Stimulated activated CD8-positive, alpha-beta memory T cell treated with anti-CD3 and anti-CD28 coated beads, Interleukin-12 subunit alpha, Interleukin-12 subunit beta, amount 100 ng/mL, for 24 hours (primary cell): ENCODE measurements at regions not wholly inside any gene's neighbourhood (a gene's known extent, or its start where the extent isn't known, plus 50 kb on each side); places are given as distances from the start of the nearest gene placed in this dataset.
"Not testable (repeated sequence)": the region's sequence is repeated elsewhere in the genome, so short reads cannot be mapped to it uniquely, and the experiment has no call there.

Experiments
- DNase-seq: peaks from one replicate; pipeline ENCODE4 v3.0.0-alpha.2; 2020; ENCODE audit errors: extremely low read depth

DNA sequence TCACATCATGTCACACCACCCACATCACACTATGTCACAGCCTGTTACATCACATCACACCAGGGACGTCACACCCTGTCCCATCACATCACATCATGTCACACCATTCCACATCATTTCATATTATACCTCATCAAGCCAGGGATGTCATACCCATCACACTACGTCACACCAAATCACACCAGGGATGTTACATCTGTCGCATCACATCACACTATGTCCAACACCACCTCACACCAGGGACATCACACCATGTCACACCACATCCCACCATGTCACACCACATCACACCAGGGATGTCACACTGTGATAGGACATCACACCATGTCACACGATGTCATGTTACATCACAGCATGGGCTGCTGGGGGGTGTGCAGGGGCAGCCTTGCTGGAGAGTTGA, 110.6 kb downstream of the TMEM121 start:
- no peak for DNase-seq

DNA sequence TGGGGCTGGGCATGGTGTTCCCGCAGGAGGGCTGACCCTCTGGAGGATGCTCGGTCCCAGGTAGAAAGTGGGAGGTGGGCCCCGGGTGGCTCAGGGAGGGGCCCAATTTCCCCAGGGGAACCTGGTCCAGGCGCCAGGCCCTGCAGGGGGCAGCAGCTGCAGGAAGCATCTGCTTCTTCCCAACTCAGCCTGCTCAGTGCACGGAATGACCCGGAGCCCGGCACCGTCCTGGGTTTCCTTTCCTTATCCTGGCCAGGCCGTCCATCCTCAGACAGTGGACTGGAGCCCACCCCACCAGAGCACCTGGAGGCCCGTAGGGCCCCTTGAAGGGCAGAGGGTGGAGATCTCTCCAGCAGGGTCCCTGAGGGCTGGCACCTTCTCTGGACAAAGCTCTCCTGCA, 111.0 kb downstream of the TMEM121 start:
- not testable (repeated sequence) for DNase-seq

DNA sequence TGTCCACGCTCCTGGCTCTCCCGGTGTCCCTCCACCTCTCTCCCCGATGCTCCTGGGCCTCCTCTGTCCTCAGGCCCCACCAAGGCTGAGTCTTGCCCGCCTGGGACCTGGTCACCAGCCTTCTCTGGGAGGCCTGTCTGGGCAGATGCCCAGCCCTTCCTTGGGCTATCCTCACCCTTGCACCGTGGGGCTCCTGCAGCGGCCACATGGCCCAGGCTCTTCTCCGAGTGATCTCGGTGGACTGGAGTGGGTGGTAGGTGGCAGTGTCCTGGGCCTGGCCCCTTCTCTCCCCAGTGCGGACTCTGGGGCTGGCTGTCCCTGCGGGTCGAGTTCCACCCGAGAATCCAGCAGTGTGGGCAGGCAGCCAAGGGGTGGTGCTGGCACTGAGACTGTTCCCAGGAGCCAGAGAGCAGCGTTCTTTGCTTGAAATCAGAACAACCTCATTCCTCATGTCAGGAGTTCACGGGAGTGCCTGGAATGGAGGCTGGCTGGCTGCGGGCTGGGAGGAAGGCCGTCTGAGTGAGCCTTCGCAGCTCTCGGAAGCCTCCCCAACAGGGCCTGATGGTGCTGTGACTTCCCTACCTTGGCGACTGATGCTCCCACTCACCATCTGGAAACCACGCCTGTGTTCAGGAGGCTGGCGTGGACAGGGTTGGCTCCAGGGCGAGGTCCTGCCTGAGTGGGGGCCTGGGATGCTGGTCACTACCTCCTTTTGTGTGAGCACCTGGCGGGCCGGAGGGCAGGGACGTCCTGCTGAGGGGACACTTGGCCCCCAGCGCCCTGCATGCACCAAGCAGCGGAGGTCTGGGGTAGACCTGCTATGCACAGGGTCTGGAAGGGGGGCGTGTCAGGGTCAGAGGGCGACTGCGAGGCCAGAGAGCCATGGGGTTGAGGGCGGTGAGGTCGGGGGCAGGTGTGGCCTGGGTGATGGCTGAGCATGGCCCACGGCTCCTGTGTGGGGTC, 113.9 kb downstream of the TMEM121 start:
- not testable (repeated sequence) for DNase-seq

DNA sequence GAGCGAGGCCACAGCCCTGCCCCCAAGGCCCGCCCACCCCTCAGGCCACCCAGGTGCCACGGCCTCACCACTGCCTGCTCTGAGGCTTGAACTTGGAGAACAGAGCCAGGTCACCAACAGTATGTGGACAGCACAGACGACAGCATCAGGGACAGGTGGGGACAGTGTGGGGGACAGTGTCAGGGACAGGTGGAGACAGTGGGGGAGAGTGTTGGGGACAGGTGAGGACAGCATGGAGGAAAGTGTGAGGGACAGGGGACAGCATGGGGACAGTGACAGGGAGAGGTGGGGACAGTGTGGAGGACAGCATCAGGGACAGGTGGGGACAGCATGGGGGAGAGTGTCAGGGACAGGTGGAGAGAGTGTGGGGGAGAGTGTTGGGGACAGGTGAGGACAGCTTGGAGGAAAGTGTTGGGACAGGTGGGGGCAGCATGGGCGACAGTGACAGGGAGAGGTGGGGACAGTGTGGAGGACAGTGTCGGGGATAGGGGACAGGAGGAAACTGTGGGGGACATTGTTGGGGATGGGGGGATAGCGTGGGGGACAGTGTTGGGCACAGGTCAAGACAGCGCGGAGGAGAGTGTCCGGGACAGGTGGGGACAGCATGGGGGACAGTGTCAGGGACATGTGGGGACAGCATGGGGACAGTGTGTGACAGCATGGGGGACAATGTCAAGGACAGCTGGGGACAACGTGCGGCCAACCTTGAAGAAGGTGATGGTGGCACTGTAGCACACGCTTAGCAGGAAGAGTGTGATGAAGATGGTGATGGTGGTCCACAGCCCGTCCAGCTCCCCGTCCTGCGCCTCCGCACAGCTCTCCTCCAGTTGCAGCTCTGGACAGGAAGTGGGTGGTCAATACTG, 114.9 kb downstream of the TMEM121 start:
- no peak for DNase-seq

DNA sequence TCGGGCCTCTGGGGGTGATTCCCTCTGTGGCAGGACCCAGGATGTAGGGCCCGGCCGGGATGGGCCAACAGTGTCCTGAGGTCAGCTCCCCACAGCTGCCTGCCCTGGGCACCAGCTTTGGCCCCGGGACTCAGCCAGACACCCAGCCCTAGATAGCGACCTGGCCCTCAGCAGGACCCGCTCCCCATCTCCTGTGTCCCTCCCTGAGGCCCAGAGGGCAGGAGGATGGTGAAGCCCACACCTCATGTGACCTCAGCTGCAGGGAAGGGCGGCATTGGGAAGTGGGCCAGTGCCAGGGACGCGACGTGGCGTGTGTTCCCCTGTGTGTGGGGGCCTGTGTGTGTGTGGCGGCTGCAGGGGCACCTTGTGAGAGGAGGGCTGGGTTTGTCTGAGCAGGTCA, 115.6 kb downstream of the TMEM121 start:
- not testable (repeated sequence) for DNase-seq

DNA sequence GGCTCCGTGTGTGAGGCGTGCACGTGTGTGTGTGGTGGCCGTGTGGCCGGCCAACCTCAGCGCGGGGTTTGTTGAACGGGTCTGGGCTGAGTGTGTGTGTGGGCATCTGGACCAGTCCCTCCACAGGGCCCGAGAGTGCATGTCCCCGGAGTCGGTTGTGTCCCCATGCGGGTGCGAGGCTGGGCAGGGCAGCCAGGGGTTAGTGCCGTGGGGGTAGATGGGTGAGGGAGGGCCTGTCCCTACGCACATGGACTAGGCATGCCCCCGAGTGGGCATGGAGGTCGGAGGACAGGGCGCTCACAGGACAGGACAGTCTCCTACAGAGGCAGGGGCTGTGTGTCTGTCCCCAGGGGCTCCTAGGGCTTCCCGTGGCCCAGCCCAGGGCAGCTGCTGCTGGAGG, 116.1 kb downstream of the TMEM121 start:
- DNase-seq = not testable (repeated sequence)

DNA sequence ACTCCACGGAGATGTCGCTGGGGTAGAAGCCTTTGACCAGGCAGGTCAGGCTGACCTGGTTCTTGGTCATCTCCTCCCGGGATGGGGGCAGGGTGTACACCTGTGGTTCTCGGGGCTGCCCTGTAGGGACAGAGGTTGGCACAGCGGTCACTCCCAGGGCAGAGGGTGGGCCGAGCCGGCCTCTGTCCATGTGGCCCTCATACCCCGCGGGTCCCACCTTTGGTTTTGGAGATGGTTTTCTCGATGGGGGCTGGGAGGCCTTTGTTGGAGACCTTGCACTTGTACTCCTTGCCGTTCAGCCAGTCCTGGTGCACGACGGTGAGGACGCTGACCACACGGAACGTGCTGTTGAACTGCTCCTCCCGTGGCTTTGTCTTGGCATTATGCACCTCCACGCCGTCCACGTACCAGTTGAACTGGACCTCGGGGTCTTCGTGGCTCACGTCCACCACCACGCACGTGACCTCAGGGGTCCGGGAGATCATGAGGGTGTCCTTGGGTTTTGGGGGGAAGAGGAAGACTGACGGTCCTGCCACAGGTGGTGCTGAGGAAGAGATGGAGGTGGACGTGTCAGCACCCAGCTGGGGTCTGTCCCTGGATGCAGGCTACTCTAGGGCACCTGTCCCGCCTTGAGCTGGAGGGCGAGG, 117.1 kb downstream of the TMEM121 start:
- DNase-seq = not testable (repeated sequence)

DNA sequence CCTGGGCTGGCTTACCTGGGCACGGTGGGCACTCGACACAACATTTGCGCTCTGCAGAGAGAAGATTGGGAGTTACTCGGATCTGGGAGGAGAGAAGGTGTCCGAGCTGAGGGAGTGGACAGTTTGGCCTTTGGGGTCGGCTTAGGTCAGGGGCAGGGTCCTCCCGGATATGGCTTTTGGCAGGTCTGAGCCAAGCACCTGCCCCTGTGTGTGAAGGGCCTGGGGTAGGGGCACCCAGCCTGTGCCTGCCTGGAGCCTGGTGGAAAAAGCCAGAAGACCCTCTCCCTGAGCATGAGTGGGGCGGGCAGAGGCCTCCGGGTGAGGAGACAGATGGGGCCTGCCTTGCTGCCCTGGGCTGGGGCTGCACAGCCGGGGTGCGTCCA, 117.7 kb downstream of the TMEM121 start:
- not testable (repeated sequence) for DNase-seq

DNA sequence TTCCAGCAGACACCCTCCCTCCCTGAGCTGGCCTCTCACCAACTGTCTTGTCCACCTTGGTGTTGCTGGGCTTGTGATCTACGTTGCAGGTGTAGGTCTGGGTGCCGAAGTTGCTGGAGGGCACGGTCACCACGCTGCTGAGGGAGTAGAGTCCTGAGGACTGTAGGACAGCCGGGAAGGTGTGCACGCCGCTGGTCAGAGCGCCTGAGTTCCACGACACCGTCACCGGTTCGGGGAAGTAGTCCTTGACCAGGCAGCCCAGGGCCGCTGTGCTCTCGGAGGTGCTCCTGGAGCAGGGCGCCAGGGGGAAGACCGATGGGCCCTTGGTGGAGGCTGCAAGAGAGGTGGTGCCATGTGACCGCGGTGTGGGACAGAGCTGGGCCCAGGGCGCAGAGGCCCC, 118.1 kb downstream of the TMEM121 start:
- not testable (repeated sequence) for DNase-seq

DNA sequence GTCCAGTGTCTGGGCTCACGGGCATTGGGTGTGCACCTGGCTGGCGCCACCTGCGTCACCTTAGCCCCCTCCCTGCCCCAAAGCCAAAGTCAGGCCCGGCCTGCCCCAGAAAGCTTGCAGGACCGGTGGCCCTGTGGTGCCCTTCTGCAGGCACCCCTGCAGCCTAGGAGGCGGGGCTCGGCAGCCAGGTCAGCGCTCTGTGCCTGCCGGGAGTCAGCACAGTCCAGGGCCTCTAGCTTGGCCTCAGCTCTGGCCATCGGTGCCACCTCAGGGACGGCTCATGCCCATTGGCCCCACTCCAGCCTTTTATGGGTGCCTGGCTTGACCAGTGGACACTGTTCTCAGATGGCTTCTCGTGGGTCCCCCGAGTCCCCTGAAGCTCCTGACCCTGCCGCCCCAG, 118.5 kb downstream of the TMEM121 start:
- not testable (repeated sequence) for DNase-seq

DNA sequence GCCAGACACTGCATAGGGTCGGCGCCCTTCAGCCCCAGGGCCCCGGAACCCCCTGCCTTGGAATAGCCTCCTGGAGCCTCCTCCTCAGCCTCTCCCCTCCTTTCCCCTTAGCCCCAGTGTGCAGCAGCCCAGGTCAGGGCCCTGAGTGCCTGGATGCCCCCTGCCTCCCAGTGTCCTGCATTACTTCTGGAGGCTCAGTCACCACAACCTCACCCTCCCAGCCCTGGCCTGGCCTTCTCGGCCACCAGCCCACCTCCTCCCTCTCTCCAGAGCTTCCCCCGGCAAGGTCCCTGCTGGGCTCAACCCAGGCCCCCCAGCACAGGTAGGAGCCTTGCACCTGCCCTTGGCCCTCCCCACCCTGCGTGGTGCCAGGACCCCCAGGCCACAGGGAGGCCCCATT, 119.0 kb downstream of the TMEM121 start:
- DNase-seq = not testable (repeated sequence)

DNA sequence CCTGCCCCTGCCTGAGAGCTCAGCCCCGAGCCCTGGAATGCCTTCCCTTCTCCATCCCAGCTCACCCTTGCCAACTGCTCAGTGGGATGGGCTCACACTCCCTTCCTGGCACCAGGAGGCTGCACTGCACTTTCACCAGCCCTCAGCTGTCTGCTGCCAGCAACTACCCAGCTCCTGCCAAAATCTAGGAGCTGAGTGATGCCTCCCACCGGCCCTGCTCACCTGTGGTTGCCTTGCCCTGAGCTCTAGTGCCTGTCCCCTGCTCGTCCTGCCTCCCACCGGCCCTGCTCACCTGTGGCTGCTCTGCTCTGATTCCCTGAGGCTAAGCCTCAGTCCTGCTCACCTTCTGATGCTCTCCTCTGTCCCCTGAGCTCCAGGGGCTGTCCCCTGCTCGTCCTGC, 119.8 kb downstream of the TMEM121 start:
- no peak for DNase-seq

DNA sequence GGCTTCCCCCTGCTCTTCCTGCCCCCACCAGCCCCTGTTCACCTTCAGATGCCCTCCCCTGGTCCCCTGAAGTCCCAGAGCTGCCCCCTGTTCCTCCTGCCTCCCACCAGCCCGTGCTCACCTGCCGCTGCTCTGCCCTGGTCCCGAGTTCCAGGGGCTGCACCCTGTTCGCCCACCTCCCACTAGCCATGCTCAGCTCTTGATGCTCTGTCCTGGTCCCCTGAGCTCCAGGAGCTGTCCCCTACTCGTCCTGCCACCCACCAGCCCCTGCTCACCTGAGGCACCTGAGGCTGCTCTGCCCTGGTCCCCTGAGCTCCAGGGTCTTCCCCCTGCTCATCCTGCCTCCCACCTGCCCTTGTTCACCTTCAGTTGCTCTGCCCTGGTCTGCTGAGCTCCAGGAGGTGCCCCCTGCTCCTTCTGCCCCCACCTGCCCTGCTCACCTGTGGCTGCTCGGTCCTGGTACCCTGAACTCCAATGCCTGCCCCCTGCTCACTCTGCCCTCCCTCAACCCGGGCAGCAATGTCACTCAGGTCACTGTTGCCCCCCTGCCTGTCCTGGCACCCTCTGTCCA, 120.4 kb downstream of the TMEM121 start:
- not testable (repeated sequence) for DNase-seq

DNA sequence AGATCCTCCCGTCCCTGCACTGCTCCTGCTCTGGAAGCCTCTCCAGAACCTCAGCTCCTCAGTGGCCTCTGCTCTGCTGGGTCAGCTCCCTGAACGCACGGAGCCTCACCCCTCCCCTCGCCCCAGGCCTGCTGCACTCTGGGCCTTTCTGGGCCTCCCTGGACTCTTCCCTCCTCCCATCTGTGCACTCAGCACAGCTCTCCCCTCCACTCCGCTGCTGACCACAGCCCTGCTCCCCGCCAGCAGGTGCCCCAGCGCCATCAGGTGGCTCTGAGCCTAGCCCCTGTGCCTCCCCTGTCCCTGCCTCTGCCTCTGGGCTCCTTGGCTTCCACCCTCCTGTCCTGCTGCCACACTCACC, 121.0 kb downstream of the TMEM121 start:
- DNase-seq = not testable (repeated sequence)

DNA sequence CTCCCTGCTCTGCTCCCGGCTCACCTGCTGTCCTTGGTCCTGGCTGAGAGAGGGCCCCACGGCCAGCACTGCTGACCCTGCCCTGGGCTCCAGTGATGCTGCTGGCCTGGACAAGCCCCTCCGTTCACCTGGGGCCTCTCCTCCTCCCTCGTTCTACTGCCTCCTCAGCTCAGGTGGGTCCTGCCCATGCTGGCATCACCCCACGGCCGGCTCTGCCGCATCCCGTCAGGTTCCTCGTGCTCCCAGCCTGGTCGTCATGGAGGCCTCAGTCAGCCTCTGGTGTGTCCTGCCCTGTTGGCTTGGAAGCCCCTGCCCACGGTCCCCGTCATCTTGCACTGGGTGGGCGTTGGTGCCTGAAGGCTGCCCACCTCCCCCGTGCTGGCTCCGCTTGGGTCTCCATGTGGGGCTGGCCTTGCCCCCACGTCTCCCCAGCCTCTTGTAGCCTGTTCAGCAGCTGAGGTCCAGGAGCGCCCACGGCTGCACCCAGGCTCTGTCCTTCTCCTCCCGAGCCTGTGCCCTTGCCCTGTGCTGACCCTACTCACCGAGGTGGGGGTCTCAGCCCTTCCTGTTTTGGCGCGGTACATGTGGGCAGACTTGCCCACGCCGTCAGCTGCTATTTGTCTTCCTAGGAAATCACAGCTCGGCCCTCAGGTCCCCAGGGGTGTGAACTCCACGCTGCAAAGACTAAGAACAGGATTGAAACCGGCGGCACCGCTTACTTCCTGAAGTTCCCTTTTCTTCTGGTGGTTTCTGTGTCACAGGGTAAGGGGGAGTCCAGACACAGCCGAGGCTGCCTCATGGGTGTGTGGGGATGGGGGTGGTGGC, 121.6 kb downstream of the TMEM121 start:
- DNase-seq = no peak

DNA sequence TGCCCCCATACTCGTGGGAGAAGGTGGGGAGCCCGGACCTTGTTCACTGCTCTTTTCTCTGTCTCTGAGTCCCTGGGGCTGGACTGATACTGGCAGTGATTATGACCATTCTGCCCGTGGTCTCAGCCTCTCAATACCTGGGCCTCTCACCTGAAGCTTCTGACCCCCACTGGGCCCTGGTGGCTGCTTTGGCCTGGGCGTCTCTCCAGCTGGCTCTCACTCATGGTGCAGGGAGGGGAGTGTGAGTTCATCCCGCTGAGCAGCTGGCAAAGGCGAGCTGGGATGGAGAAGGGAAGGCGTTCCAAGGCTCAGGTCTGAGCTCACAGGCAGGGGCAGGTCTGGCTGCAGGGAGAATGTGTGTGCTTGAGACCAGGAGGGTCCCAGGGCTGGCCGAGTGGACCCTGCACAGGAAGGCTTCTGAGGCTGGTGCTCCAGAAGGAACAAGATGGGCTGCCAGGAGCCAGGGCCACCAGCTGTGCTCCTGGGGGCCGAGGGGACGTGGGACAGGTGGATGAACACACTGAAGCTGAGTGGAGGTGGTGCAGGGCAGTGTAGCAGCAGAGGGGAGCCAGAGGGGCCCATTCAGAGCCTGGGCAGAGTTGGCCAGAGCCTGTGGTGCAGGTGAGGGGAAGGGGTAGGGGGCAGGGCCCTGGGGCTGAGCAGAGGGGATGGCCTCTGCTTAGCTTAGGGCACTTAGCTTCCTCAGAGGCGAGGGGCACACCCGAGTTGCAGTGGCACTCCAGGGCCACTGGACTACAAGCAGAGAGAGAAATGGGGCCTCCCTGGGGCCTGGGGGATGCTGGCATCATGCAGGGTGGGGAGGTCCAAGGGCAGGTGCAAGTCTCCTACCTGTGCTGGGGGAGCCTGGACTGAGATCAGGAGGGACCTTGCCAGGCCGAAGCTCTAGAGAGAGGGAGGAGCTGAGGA, 122.5 kb downstream of the TMEM121 start:
- not testable (repeated sequence) for DNase-seq

DNA sequence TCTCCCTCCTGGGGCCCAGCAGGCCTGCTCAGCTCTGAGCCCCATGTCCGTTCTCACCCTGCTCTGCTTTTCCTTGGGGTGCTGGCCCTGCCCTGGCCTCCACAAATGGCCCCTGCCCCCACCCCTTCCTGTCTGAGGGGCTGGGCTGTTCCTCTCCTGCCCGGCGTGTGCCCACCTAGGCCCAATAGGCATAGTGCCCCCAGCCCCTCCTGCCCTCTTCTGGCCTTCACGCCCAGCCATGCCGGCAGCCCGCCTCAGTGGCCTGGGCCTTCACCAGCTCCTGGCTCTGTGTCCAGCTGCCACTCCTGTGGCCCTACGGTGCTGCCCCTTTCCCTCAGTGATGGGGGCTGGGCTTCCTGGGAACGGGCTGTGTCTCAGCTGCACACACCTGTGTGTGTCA, 125.9 kb downstream of the TMEM121 start:
- not testable (repeated sequence) for DNase-seq

DNA sequence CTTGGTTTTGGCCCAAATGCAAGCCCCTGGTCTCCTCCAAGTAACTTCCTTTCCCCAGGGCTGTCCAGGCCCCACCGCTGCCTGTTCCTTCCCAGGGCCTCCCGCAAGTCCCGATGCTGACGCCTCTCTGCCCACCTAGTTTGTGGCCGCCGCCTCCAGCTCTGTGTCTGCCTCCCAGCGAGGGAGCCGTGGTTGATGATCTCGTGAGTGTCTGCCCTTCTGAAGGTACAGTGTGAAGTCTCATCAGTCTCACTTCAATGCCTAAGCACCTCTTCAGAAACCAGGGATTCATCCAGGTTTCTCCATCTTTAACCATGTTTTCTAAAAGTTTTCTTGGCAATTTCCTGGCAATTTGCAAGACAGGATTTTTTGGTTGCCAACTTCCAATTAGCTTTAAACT, 127.5 kb downstream of the TMEM121 start:
- not testable (repeated sequence) for DNase-seq

DNA sequence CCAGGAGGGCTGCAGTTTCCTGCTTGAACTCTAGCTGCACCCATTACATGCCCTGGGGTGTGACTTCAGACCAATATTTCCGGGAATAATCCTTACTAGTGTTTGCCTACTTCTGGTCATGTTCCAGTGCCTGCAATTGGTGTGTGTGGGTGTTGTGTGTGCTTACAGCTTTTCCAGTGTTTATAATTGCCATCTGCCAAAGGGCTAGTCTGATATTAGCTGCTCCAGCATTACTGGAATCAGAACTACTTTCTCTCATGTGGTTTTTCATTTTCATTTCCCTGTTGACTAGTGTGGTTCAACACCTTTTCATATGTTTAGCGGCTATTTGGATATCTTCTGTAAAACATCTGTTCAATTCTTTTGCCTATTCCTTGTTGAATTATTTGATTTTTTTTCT, 132.9 kb downstream of the TMEM121 start:
- not testable (repeated sequence) for DNase-seq
